HG03571 (cell line): ENCODE measurements at regions not wholly inside any gene's neighbourhood (a gene's known extent, or its start where the extent isn't known, plus 50 kb on each side); places are given as distances from the start of the nearest gene placed in this dataset.

Experiments
- ATAC-seq: cut with Tn5 transposase; IDR thresholded peaks from one replicate; pipeline ENCODE4 v1.9.1; 2021; ENCODE audit not compliant: unreplicated experiment

DNA sequence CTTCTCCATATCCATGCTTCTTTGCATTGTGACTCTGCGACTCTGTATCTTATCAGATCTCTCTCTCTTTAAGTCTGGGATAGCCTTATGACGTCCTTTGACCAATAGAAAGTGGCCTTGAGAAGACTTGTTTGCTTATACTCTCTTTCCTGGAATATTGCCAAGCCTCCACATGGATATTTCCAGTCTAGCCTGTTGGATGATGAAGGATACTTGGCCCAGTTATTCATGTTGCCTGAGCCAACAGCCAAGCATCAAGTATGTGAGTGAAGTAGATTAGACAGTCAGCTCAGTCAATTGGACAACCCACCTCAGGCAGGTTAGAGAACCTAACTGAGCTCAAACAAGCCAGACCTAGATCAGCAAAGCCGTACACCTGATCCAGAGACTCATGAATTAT, 864.2 kb upstream of the MGAT4C start:
- no peak for ATAC-seq

DNA sequence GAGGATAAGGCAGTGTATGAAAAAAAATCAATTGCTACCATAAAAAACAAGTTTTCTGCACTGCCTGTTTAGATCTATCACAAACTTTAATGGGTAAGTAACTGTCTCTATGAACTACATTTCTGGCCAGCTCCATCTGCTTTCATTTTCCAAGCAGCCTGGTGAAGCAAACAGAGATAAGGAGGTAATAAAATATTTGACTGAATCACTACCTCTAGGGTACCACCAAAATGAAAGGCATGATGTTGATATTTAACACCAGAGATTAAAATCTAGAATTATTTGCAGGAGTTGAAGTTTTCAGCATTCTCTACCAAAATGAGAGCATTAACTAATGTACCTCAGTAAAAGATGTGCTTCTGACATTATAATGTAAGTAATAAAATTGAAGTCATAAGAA, 863.5 kb upstream of the MGAT4C start:
- no peak for ATAC-seq

DNA sequence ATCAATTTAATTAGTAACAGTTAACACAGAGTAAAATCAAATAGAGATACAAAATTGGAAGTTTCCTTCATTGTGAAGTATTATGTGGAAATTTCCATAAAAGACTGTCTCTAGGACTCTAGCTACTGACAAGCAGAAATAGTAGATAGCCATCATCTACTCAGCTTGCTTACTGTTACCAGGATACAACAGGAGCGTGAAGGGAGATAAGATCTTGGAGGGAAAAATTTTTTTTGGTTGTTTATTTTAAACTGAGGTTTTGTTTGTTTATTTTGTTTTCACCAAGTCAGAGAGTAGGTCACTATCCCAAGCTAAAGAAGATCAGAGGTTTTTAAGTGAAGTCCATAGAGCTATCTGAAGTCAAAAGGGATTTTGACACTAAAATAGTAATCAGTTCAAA, 861.3 kb upstream of the MGAT4C start:
- no peak for ATAC-seq

DNA sequence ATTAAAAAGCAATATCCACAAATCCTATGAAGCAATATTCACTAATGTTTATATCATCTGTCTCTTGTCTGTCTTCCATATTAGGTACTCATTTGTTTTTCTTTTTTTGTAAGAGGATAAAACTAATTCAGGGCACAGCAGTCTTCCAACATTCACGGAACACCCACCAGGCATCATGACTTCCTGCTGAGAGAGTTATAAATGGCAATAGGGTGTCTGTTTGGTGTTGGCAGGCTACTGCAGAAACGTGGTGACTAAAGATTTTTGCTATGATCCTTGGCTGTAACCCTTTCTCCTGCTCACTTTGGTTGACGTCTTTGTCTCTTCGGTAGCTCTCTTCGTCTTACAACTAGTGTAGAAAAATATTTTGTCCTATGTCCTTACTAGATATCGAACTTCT, 860.6 kb upstream of the MGAT4C start:
- no peak for ATAC-seq

DNA sequence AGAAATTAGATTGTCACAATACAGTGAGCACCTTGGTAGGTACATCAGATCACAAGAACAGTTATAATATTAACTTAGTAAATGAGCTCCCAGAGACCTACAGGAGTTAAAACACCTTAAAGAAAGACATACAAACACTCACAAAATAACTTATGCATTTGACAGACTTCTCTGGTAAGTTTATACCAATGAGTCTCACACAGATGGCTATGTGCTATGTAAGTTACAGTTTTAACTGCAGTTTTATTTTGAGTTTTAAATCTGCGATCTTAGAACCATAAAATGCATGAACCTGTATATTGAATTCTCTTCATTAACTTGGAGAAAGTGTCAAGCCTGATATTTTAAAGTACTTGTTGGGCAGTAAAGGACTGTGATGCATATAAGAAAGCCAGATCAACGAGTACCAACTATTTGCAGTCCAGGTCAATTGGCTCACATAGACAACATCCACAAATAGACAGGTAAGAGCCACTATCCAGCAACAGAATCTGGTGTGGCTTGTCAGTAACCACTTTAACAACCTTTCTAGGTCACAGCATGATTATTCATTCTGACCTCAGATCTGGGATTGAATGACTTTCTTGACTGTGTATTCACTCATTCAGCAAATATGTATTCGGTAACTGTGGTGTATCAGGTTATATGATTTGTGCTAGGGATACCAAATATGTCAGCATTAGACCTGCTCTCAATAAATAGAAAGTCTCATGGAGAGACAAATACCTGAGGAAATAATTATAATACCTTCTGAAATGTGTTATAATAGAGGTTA, 856.6 kb upstream of the MGAT4C start:
- ATAC-seq: no peak

DNA sequence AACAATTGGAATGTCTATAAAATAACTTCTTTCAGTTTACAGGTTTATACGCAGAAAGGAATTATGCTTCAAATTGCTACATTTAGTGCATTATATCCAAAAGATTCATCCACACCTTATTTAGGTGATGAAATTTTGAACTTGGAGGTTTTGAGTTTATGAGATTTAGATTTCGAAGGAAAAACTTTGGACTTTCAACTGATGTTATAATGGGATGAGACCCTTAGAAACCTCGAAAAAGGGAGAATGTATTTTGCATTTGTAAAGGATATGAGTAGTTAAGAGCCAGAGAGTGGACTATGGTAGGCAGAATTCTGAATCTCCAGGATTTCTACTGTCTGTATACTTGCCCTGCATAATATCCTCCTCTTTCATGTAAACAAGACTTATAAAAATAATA, 851.6 kb upstream of the MGAT4C start:
- no peak for ATAC-seq

DNA sequence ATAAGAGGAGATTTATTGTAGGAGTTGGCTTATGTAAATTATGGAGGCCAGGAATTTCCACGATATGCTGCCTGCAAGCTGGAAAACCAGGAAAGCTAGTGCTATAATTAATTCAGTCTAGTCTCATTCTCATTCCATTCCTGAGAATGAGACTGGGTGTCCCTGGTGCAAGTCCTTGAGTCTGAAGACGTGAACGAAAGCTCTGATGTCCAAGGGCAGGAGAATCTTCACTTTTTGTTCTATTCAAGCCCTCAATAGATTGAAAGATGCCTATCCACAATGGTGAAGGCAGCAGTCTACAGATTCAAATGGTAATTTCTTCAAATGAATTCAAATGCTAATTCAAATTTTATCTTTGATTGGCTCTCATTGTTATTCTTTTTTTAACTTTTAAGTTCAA, 851.1 kb upstream of the MGAT4C start:
- ATAC-seq: no peak

DNA sequence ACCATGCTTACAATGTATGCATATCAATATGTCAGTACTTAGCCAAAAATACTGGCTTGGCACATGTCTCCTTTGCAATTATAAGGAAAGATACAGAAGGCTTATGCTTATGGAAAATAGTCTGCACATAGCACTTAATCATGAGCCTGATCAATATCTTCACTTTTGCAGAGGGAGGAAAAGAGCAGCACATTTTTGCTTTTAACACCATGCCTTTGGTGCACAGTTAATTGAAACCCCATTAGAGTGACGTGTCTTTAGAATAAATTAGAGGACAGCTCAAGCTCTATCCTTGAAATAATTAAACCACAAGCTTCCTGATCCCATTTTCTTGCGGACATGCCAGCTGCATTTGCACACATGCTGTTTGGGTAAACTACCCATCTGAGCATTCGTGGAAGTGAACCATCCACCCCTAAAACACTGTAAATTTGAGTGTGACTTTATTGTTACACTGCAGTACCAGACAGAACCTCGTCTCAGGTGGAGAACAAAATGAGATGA, 839.9 kb upstream of the MGAT4C start:
- ATAC-seq: no peak

DNA sequence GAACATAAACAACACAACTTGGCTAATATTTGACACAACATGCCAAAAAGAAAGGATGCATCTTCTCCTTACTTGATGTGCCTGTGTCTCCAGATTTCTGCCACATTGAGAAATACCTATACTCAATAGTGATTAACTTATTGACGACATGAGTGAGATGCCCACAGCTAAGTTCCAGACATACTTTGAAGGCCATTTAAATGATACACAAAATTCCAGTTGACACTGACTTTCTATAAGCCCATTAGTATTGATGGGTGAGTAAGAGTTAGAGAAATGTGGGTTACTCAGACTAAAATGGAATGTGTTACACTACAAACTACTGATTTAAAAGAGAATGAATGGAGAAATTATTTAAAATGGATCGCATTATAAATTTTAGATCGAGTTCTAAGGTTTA, 838.2 kb upstream of the MGAT4C start:
- no peak for ATAC-seq

DNA sequence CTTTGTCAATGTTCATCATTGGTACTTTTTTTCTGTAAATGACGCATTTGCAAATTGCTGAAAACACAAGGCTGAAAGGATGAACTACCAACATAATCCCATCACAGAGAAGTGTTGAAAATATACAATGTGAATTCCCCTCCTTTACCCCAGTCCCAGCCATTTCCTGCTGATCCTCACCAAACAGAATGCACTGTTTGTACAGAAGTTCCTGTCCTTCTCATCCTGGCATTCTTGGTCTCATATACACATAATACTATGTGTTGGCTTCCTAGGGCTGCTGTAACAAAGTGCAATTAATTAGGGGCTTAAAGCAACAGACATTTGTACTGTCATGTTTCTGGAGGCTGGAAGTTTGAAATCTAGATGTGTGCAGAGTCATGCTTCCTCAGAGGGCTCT, 836.2 kb upstream of the MGAT4C start:
- ATAC-seq: no peak

DNA sequence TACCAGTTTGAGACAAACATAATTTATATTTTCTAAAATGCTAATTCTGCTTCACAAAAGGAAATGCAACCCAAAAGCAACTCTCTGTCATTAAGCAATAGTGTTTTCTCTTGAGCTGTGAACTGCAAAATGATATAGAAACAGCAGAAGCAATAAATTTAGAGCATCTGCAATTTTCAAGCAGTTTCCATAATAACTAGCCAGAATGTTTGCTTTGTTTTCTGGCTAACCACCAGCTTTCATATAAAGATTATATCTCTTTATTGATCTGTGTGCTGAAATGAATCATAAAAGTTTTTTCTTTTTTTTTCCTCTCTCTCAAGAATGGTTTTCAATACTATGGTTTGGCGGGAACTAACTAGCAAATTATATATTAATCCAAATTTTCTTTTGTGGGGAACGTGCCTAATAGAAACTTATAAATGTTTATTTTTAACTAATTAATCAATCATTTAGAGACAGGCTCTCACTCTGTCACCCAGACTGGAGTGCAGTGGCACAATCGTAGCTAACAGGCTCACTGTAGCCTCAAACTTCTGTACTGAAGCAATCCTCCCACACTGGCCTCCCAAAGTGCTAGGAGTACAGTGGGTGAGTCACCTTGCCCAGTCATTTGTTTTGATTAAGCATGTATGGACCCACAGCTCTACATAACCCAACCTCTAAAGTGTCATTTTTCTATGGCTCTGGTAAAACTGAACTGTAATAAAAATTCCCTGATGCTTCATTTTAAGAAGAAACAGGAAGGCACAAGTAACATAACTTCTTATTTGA, 830.1 kb upstream of the MGAT4C start:
- ATAC-seq: no peak

DNA sequence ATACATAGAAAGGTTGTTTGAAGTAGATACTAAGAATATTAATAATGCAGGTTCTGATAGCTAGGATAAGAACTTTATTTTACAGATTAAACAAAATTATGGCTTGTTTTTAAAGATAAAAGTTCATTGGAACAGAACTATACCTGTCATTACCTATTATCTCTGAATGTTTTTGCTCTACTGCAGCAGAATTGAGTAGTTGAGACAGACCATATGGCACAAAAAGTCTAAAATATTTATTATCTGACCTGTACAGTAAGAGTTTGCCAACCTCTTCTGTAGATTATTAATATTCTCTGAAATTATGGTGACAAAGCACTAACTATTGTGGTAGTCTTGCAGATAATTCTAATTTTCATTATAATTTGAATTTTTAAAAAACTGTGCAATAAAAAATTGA, 829.1 kb upstream of the MGAT4C start:
- no peak for ATAC-seq

DNA sequence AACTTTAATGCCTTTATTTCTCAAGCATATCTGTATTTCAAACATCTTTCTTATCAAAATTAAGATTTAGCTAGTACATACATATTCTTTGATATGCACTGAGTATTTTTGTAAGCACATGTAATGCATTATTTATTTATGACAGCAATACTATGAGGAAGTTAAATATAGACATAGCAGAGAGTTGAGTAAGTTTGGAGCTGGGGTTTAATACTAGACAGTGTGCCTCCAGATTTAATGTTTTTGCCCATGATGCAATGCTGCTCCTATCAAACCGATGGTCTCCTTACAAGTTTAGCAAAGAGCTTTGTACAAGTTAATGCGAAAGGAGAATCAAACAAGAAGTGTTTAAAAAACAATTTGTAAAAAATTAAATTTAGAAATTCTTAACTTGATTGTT, 826.6 kb upstream of the MGAT4C start:
- no peak for ATAC-seq

DNA sequence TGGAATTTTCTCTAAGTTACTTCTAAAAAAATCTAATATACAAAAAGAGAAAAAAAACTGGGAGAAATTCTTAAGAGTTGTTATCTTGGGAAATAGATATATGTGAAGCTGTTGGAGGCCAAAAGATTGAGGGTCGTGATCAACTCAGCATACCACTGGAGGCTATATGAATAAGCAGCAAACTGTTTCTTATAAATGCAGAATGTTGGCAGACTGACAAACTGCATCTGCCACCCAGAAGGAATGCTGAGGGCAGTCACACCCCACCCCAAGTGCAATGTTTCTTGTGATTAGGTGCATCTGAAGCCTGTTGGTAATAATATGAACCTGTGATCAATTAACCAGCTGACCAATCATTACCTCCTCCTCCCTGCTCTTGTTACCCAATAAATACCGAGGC, 818.6 kb upstream of the MGAT4C start:
- ATAC-seq: no peak

DNA sequence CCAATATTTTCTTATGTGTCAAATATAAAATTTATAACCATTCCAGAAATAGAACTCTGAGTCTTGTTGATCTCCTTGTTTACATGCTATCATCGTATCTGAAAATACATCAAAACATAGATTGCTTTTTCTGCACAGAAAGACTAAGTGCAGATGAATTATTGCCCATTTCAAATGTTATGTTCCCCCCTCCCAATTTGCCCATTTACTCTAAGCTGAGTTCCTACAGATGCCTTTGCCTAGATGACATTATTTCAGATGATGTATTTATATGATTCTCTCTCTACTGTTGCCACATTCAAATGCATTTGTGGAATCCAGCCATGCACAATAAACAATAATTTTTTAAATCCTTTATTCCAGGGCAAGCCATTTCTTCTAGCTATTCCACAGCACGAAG, 810.1 kb upstream of the MGAT4C start:
- no peak for ATAC-seq

DNA sequence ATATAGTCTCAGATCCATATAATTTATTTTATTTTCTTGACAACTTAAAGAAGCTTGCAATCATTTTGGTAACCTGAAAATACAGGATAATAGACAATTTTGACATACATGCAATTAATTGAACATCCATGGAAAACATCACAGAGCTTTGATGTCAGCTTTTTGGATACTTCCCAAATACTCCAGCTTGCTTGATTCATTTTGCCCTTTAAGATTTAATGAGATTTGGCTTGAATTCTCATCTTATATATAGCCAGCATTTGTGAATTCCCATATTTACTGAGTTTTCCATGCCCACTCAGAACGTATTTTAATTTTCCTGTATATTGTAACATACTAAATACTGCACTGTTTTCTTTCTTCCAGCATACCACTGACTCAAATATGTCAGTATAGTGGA, 803.0 kb upstream of the MGAT4C start:
- no peak for ATAC-seq

DNA sequence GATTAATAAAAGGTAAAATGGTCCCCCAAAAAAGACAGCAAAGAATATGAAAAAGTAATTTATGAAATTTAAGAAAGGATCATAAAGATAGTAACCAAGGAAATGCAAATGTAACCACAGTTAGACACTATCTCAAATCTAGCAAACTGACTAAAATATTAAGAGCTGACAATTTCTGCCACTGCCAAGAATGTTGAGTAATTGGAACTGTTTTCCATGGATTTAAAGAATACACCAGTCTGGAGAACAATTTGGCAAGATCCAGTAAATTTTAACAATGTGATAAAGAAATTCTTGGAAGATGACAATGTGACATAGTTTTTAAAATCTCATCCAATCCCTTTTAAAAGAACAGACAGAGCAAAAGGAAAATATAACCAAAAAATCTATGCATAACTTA, 798.0 kb upstream of the MGAT4C start:
- no peak for ATAC-seq

DNA sequence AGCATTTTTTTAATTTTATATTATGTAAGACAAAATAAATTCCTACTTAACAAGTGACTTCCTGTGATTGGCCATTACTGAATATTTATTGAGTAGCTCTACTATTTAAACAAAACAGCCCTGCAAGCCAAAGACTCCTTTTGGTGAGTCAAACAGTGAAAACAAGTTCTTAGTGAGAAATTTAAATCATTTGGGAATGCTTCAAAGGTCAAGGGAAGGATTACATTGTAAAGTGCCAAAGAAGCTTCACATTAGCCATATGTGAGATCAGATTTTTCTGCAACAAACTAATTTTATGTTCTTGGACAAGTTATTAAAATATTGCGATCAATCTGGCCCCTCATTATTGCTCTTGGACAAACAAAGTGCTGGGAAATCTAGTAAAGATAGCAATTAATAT, 795.4 kb upstream of the MGAT4C start:
- ATAC-seq: no peak

DNA sequence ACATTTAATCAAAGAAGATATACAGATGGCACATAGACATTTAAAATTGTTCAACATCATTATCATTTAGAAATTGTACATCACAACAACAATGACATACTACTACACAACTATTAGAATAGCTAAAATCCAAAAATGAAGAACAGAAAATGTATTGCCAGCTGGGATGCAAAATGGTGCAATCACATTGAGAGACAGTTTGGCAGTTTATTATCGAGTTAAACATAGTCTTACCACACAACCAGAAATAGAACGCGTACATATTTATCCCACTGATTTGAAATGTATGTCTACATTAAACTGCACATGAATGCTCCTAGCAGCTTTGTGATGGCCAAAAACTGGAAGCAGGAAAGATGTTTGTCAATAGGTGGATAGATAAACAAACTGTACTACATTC, 791.5 kb upstream of the MGAT4C start:
- no peak for ATAC-seq

DNA sequence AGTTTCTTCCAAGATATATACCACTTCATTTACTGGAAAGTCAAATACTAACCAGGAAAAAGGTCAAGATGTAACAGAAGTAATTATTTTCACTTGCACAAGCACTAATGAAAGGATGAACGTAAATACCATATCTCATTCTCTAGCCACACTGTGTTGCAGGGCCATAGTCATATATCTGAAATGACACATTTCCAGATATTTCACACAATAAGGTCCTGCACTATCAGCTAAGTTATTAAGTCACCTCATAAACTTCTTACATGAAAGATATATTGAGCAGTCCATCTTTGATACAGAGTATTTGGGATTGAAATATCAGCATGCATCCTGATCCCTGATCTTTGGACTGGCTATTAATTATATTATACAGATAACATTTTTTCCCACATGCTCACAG, 783.3 kb upstream of the MGAT4C start:
- ATAC-seq: no peak

DNA sequence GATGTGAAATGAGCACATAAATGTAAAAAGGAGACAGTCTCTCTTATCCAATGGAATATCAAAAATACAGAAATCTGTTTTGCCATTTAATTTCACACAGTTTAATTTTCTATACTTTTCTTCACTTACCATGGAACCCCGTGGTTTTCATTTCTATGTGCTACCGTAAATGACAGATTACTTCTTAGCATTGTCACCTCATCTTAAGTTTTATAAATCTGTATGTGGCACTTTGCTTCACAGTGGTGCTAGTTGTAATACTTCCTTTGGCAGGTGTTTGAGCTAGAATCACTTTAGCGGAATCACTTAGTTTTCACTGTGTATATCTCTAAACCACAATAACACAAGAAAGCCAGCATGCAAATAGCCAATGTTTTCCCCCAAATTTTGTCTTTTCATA, 781.9 kb upstream of the MGAT4C start:
- ATAC-seq: no peak

DNA sequence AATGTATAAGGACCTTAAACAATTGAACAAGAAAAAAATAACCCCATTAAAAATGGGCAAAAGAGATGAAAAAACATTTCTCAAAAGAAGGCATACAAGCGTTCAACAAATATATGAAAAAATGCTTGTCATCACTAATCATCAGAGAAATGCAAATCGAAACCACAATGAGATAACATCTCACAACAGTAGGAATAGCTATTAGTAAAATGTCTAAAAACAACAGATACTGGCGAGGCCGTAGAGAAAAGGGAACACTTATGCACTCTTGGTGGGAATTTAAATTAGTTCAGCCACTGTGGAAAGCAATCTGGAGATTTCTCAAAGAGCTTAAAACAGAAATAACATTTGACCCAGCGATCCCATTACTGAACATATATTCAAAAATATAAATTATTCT, 769.8 kb upstream of the MGAT4C start:
- ATAC-seq: no peak

DNA sequence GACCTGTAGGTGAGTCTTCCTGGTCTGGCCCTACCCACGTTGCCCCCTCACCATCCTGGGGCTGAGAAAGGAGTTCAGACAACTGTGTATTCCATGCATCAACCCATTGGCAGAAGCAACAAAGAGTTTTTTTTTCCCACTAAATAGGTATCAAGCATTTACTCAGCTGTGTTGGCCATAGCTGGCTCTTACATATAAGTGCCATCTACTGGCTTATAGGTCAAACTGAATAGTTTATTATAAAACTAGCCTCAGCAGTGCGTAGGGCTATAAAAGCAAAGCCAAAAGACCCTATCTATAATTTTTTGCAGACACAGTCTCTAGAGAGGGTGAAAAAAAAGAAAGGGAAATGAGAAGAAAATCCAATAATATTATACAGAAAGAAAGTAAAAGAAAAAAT, 765.2 kb upstream of the MGAT4C start:
- ATAC-seq: no peak
